ENCODE measurements at regions not wholly inside any gene's neighbourhood (a gene's known extent, or its start where the extent isn't known, plus 50 kb on each side); places are given as distances from the start of the nearest gene placed in this dataset.

DNA sequence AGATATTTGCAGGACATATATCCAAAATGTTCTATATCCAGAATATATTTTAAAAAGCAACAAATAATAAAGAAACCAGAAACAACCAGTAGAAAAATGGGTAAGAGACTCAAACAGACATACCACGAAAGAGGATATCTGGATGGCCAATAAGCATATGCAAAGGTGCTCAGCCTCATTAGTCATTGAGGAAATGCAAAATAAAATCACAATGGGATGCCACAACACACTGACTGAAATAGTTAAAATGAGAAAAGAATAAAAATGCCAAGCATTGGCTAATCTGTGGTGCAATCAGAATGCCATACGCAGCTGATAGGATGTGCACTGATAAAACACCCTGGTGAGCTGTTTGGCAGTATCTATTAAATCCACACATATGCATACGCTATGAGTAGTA, 265.8 kb upstream of the ANKH start:
- 85% methylated on average over 2 of the region's 3 CpGs; no CpG with 5 or more reads in 1 of the 2 experiments for WGBS, 2 experiments (ENCODE audit: insufficient coverage in 2 of 2)
- no peaks in the 10 kb centered on the region for H3K9me3 ChIP-seq (ENCODE audit: control insufficient read depth, low read length)
- no peak overlapping the region for H3K27ac ChIP-seq (ENCODE audit: low read depth, low read length, severe bottlenecking)
- no peaks in the 10 kb centered on the region for H3K4me1 ChIP-seq (ENCODE audit: control insufficient read depth, insufficient read depth, low read length, poor library complexity, severe bottlenecking)
- no peaks in the 10 kb centered on the region for H3K36me3 ChIP-seq (ENCODE audit: control insufficient read depth, insufficient read depth, low read length)
- H3K4me3 ChIP-seq (ENCODE audit: extremely low read depth, insufficient read depth, low read length, poor library complexity, severe bottlenecking): no peak overlapping the region

DNA sequence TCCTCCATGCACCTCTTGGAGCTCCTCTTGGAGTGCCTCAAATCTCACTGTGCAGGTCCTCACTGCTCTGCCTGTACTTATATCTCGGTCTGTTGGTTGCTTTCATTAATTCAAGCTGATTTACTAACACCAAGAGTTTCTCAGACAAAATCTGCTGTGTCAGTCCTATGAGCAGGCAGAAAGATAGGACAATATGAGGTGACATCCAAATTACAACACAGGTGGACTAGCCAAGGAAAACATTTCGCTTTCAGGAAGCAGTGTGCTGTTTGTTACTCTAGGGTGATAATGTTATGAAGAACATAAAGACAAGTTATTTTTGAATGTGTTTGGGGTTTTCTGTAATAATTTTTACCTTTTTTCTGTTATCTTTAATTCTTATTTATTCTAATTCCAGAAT, 264.1 kb upstream of the ANKH start:
- 80 to 100% methylated on average over 1 of the region's 2 CpGs for WGBS, 2 experiments (ENCODE audit: insufficient coverage in 2 of 2)
- Histone ChIP-seq H3K4me1 (ENCODE audit: control insufficient read depth, insufficient read depth, low read length, poor library complexity, severe bottlenecking) (no peaks in the 10 kb centered on the region), H3K27ac (ENCODE audit: low read depth, low read length, severe bottlenecking) (no peak overlapping the region), H3K9me3 (ENCODE audit: control insufficient read depth, low read length) (no peaks in the 10 kb centered on the region), H3K36me3 (ENCODE audit: control insufficient read depth, insufficient read depth, low read length) (no peaks in the 10 kb centered on the region), H3K4me3 (ENCODE audit: extremely low read depth, insufficient read depth, low read length, poor library complexity, severe bottlenecking) (no peak overlapping the region)

GRCh38 chr5:15133456-15133965, 261.9 kb upstream of the ANKH start:
- H3K36me3 ChIP-seq (ENCODE audit: control insufficient read depth, insufficient read depth, low read length): no peaks in the 10 kb centered on the region
- 83 to 93% methylated on average over 2 to 3 of the region's 3 CpGs for WGBS, 2 experiments (ENCODE audit: insufficient coverage in 2 of 2)
- H3K4me3 ChIP-seq (ENCODE audit: extremely low read depth, insufficient read depth, low read length, poor library complexity, severe bottlenecking): no peak overlapping the region
- no peak overlapping the region for H3K27ac ChIP-seq (ENCODE audit: low read depth, low read length, severe bottlenecking)
- no peaks in the 10 kb centered on the region for H3K4me1 ChIP-seq (ENCODE audit: control insufficient read depth, insufficient read depth, low read length, poor library complexity, severe bottlenecking)
- no peaks in the 10 kb centered on the region for H3K9me3 ChIP-seq (ENCODE audit: control insufficient read depth, low read length)

DNA sequence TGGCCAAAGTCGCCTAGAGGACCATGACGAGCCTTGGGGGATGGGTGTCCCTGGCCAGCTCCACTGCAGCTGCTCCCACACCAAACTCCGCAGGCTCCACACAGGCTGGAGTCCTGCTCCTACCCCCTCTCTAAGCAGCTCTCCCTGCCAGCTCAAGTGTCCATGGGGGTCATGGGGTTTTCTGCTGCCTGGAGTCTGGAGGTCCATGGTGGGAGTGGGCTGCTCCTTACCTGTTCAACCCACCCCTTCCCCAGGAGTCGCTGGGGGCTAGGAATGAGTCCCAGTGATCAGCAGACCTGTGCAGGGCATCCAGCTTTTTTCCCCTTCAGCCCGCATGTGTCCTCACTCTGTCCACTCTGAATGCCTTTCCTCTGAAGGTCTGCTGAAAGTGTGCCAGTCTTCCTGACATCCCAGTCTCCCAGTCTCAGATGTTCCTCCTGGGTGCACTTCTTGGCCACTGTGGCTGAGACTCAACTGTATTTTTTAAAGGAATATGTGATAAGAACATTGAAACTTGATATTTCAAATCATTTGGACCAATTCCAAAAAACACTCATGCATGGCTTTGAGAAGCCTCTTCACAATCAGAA, 261.3 kb upstream of the ANKH start:
- Histone ChIP-seq H3K4me3 (ENCODE audit: extremely low read depth, insufficient read depth, low read length, poor library complexity, severe bottlenecking) (no peak overlapping the region), H3K4me1 (ENCODE audit: control insufficient read depth, insufficient read depth, low read length, poor library complexity, severe bottlenecking) (no peaks in the 10 kb centered on the region), H3K36me3 (ENCODE audit: control insufficient read depth, insufficient read depth, low read length) (no peaks in the 10 kb centered on the region), H3K27ac (ENCODE audit: low read depth, low read length, severe bottlenecking) (no peak overlapping the region), H3K9me3 (ENCODE audit: control insufficient read depth, low read length) (no peaks in the 10 kb centered on the region)
- WGBS, 2 experiments (ENCODE audit: insufficient coverage in 2 of 2): 82 to 90% methylated on average over 4 to 5 of the region's 5 CpGs

DNA sequence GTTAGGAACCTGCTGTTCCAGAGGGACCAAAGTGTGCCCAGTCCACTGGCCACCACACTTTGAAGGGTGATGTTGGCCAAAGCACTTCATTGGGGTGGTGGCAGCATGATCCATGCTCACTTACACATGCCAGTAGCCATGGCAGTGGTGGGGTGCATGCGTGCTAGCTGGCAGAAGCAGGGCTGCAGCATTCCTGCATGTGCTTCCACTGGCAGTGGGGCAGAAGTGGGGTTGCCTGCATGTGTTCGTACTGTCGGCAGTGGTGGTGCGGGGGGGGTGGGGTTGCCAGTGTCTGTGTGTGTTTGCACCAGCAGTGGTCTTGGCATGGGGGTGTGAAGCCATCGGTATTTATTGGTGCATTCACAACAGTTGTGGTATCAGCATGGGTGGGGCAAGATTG, 260.3 kb upstream of the ANKH start:
- H3K27ac ChIP-seq (ENCODE audit: low read depth, low read length, severe bottlenecking): no peak overlapping the region
- WGBS, 2 experiments (ENCODE audit: insufficient coverage in 2 of 2): 100% methylated on average over 1 to 4 of the region's 5 CpGs
- no peaks in the 10 kb centered on the region for H3K9me3 ChIP-seq (ENCODE audit: control insufficient read depth, low read length)
- H3K36me3 ChIP-seq (ENCODE audit: control insufficient read depth, insufficient read depth, low read length): no peaks in the 10 kb centered on the region
- H3K4me3 ChIP-seq (ENCODE audit: extremely low read depth, insufficient read depth, low read length, poor library complexity, severe bottlenecking): no peak overlapping the region
- no peaks in the 10 kb centered on the region for H3K4me1 ChIP-seq (ENCODE audit: control insufficient read depth, insufficient read depth, low read length, poor library complexity, severe bottlenecking)

DNA sequence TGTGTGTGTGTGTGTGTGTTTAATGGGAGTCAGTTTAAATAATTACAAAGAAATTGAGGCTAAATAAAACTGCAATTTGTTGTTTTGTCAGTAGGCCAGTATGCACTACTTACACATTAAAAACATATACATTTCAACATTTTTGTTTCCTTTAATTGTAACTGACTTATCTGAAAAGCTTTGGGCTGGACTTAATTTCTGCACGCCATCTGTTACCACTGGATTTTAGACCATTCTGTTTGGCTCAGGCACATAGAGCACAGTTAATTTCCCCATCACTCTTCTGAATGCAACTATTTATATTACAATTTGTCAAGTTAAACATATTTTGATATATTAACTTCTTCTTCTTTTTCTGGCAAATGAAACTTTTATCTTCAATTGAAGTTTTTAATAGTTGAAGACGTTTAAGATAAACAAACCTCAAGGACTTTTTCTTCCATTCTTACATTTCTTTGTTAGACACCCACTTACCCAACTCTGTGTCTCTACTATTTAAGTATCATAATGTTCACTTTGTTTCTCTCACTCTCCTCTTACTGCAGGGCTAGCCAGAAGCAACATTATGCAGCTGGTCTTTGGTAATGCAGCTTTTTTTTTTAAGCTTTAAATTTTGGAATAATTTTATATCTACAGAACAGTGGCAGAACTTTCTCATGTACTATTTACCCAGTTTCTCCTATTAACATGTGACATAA, 253.4 kb upstream of the ANKH start:
- H3K4me3 ChIP-seq (ENCODE audit: extremely low read depth, insufficient read depth, low read length, poor library complexity, severe bottlenecking): no peak overlapping the region
- no peaks in the 10 kb centered on the region for H3K4me1 ChIP-seq (ENCODE audit: control insufficient read depth, insufficient read depth, low read length, poor library complexity, severe bottlenecking)
- WGBS, 2 experiments (ENCODE audit: insufficient coverage in 2 of 2): 100% methylated on average over 1 of the region's 2 CpGs; no CpG with 5 or more reads in 1 of the 2 experiments
- H3K36me3 ChIP-seq (ENCODE audit: control insufficient read depth, insufficient read depth, low read length): no peaks in the 10 kb centered on the region
- H3K27ac ChIP-seq (ENCODE audit: low read depth, low read length, severe bottlenecking): no peak overlapping the region
- peaks cover 3% of the 10 kb centered on the region for H3K9me3 ChIP-seq (ENCODE audit: control insufficient read depth, low read length)

- WGBS, 2 experiments (ENCODE audit: insufficient coverage in 2 of 2): no CpG with 5 or more reads among the region's 3 CpGs
- H3K4me3 ChIP-seq (ENCODE audit: extremely low read depth, insufficient read depth, low read length, poor library complexity, severe bottlenecking): no peak overlapping the region
- no peak overlapping the region for H3K27ac ChIP-seq (ENCODE audit: low read depth, low read length, severe bottlenecking)
- no peaks in the 10 kb centered on the region for H3K4me1 ChIP-seq (ENCODE audit: control insufficient read depth, insufficient read depth, low read length, poor library complexity, severe bottlenecking)
- no peaks in the 10 kb centered on the region for H3K36me3 ChIP-seq (ENCODE audit: control insufficient read depth, insufficient read depth, low read length)
- H3K9me3 ChIP-seq (ENCODE audit: control insufficient read depth, low read length): peaks cover 3% of the 10 kb centered on the region
Measured at GRCh38 chr5:15124461-15124860, 252.9 kb upstream of the ANKH start.

DNA sequence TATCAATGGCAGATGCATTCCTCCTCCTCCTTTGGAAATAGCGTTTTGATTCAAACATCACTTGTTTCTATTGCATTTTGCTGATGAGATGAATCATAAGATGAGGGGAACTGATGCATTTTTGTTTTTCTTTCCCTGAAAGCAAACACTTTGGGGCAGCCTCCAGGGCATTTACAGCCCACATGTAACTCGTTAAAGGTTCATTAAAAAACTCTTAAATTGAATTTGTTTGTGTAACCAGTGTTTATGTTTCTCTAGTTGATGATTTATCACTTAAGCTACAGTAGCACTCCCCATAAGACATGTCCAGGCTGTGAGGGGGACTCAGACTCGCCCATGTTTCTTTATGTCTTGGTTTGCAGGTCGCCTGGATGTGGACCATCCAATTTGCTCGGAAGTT, 246.1 kb upstream of the ANKH start:
- Histone ChIP-seq H3K4me1 (ENCODE audit: control insufficient read depth, insufficient read depth, low read length, poor library complexity, severe bottlenecking) (no peaks in the 10 kb centered on the region), H3K9me3 (ENCODE audit: control insufficient read depth, low read length) (peaks cover 3% of the 10 kb centered on the region), H3K4me3 (ENCODE audit: extremely low read depth, insufficient read depth, low read length, poor library complexity, severe bottlenecking) (no peak overlapping the region), H3K27ac (ENCODE audit: low read depth, low read length, severe bottlenecking) (no peak overlapping the region), H3K36me3 (ENCODE audit: control insufficient read depth, insufficient read depth, low read length) (no peaks in the 10 kb centered on the region)
- 88 to 94% methylated on average over 2 to 3 of the region's 5 CpGs for WGBS, 2 experiments (ENCODE audit: insufficient coverage in 2 of 2)

DNA sequence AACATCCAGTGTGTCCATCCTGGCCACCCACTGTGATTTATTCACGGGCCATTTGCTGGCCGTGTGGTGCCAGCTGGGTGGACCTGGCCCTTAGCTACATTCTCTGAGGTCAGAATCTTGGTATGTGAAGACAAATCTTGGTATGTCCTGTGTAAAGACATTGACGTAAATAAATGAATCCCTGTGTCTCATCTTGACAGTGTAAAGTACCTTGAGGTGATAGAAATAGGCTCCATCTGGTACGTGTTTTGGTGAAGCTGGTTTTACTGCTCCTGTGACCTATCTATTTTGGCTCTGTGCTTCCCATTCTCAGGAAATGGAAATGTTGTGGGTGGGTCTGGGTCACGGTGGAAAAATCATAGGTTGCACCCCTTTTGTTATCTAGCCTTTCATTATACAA, 245.4 kb upstream of the ANKH start:
- no peak overlapping the region for H3K4me3 ChIP-seq (ENCODE audit: extremely low read depth, insufficient read depth, low read length, poor library complexity, severe bottlenecking)
- no peaks in the 10 kb centered on the region for H3K4me1 ChIP-seq (ENCODE audit: control insufficient read depth, insufficient read depth, low read length, poor library complexity, severe bottlenecking)
- H3K9me3 ChIP-seq (ENCODE audit: control insufficient read depth, low read length): peaks cover 3% of the 10 kb centered on the region
- 81 to 90% methylated on average over 2 to 4 of the region's 5 CpGs for WGBS, 2 experiments (ENCODE audit: insufficient coverage in 2 of 2)
- no peak overlapping the region for H3K27ac ChIP-seq (ENCODE audit: low read depth, low read length, severe bottlenecking)
- no peaks in the 10 kb centered on the region for H3K36me3 ChIP-seq (ENCODE audit: control insufficient read depth, insufficient read depth, low read length)

- Histone ChIP-seq H3K27ac (ENCODE audit: low read depth, low read length, severe bottlenecking) (no peak overlapping the region), H3K4me3 (ENCODE audit: extremely low read depth, insufficient read depth, low read length, poor library complexity, severe bottlenecking) (no peak overlapping the region), H3K4me1 (ENCODE audit: control insufficient read depth, insufficient read depth, low read length, poor library complexity, severe bottlenecking) (no peaks in the 10 kb centered on the region), H3K9me3 (ENCODE audit: control insufficient read depth, low read length) (no peaks in the 10 kb centered on the region), H3K36me3 (ENCODE audit: control insufficient read depth, insufficient read depth, low read length) (no peaks in the 10 kb centered on the region)
- 95 to 100% methylated on average over 2 of the region's 2 CpGs for WGBS, 2 experiments (ENCODE audit: insufficient coverage in 2 of 2)
Measured at GRCh38 chr5:15106530-15107283, 235.1 kb upstream of the ANKH start.

Measured in mesodermal cell (in vitro differentiated cells).